Ectodermal cell (in vitro differentiated cells): ENCODE measurements at regions not wholly inside any gene's neighbourhood (a gene's known extent, or its start where the extent isn't known, plus 50 kb on each side); places are given as distances from the start of the nearest gene placed in this dataset.

ENCODE experiments used
- H3K27ac ChIP-seq: 2 replicates; pipeline ENCODE4 v1.7.0; 2013; ENCODE audit warnings: mild to moderate bottlenecking, low read depth, low read length; ENCODE audit not compliant: insufficient read depth, poor library complexity, severe bottlenecking
- H3K27me3 ChIP-seq: 2 replicates; pipeline ENCODE4 v1.7.0; 2013; ENCODE audit warnings: mild to moderate bottlenecking, low read length; ENCODE audit not compliant: insufficient read depth, control insufficient read depth, poor library complexity, severe bottlenecking
- H3K36me3 ChIP-seq: one replicate; pipeline ENCODE4 v1.7.0; 2013; ENCODE audit warnings: low read length; ENCODE audit not compliant: control insufficient read depth, insufficient read depth
- H3K4me1 ChIP-seq: one replicate; pipeline ENCODE4 v1.7.0; 2013; ENCODE audit warnings: low read length; ENCODE audit not compliant: control insufficient read depth, insufficient read depth
- H3K4me3 ChIP-seq: 2 replicates; pipeline ENCODE4 v1.7.0; 2013; ENCODE audit warnings: low read depth, low read length, control low read depth; ENCODE audit not compliant: insufficient read depth
- H3K9me3 ChIP-seq: 2 replicates; pipeline ENCODE4 v1.7.0; 2013; ENCODE audit warnings: mild to moderate bottlenecking, low read length, moderate library complexity; ENCODE audit not compliant: control insufficient read depth
- WGBS, 2 experiments: methylation state at CpG; one replicate each; pipeline ENCODE4 v1.1.7; 2013; ENCODE audit warnings: missing lambda C conversion rate in 2 of 2; 5-methylcytosine and 5-hydroxymethylcytosine counted together

GRCh38 chr11:70952191-70952590, 300.2 kb downstream of the SHANK2 start:
- Histone ChIP-seq H3K9me3 (no peaks in the 10 kb centered on the region), H3K4me3 (no peak overlapping the region), H3K36me3 (no peaks in the 10 kb centered on the region), H3K27me3 (no peaks in the 10 kb centered on the region), H3K4me1 (no peaks in the 10 kb centered on the region), H3K27ac (no peak overlapping the region)
- 91 to 94% methylated on average over 8 of the region's 8 CpGs for WGBS, 2 experiments

DNA sequence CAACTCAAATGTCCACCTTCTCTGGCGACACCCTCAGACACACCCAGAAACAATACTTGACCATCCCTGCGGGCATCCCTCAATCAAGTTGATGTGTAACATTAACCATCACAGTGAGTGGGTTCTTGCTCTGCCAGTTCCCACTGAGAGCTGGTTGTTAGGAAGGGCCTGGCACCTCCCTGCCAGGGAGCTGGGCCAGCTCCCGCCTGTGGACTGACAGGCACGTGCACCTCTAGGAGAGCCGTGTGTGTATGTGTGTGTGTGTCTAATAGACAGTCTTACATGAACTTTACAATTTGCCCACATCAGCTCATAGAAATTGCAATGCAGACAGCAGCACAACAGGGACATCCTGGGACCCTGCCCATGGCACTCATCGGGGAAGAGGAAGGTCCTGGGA, 298.7 kb downstream of the SHANK2 start:
- H3K36me3 ChIP-seq: no peaks in the 10 kb centered on the region
- no peaks in the 10 kb centered on the region for H3K9me3 ChIP-seq
- H3K27ac ChIP-seq: no peak overlapping the region
- H3K4me1 ChIP-seq: no peaks in the 10 kb centered on the region
- H3K4me3 ChIP-seq: no peak overlapping the region
- no peaks in the 10 kb centered on the region for H3K27me3 ChIP-seq
- 97% methylated on average over 5 of the region's 6 CpGs for WGBS, 2 experiments

DNA sequence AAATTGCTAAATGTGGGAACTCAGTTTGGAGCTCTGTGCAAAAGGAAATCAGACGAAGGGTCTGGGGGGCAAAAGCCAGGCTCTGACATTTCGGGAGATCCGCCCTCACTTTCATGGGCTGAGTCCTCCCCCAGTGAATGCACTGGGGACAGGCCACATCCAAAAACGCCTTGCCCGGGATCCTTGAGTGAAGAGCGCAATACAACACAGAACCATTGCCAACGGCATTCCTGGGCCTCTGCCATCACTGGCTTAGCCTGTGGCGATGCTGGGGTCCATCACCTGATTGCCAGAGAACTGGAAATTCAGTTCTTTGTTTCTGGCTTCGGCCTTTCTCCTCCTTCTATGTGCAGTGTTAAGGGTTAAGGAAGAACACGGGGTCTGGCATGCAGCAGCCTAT, 297.9 kb downstream of the SHANK2 start:
- no peaks in the 10 kb centered on the region for H3K36me3 ChIP-seq
- 86 to 88% methylated on average over 10 of the region's 10 CpGs for WGBS, 2 experiments
- H3K4me3 ChIP-seq: no peak overlapping the region
- H3K9me3 ChIP-seq: no peaks in the 10 kb centered on the region
- no peak overlapping the region for H3K27ac ChIP-seq
- H3K4me1 ChIP-seq: no peaks in the 10 kb centered on the region
- H3K27me3 ChIP-seq: no peaks in the 10 kb centered on the region
